OCI-LY7 (cell line): ENCODE measurements at regions not wholly inside any gene's neighbourhood (a gene's known extent, or its start where the extent isn't known, plus 50 kb on each side); places are given as distances from the start of the nearest gene placed in this dataset.

Source experiments
- BruUV-seq: library from RNA; stranded (reverse); fragments of 400-500 nt; replicated peaks from 2 replicates; lab custom pipeline; 2021; lab: Mats Ljungman, UMichigan
- CTCF ChIA-PET: fragments of 300-600 bp; sonication (Branson Sonifier 250); formaldehyde crosslinking; loops from one replicate; lab custom pipeline; 2022; ENCODE audit warnings: antibody characterized with exemption; ENCODE audit not compliant: unreplicated experiment; lab: Charles Lee
- POLR2A ChIA-PET: fragments of 300-600 bp; sonication (Branson Sonifier 250); formaldehyde crosslinking; loops from one replicate; lab custom pipeline; 2022; ENCODE audit warnings: antibody characterized with exemption; lab: Charles Lee
- DNase-seq: peaks from one replicate; pipeline ENCODE4 v3.0.0-alpha.2; 2015; ENCODE audit warnings: low spot score
- H2AFZ ChIP-seq: fragments of 200-600 bp; sonication (generic), shearing (Covaris generic); 2 replicates; pipeline ENCODE4 v1.6.1; 2014; ENCODE audit warnings: mild to moderate bottlenecking, antibody characterized with exemption, low read length, moderate library complexity
- H3K27ac ChIP-seq: fragments of 200-600 bp; sonication (generic); 2 replicates; pipeline ENCODE4 v1.5.1; 2014; ENCODE audit warnings: mixed run types, low read depth, mild to moderate bottlenecking, moderate library complexity, low read length, inconsistent platforms; ENCODE audit not compliant: poor library complexity, severe bottlenecking
- H3K36me3 ChIP-seq: fragments of 200-600 bp; sonication (generic); 2 replicates; pipeline ENCODE4 v1.6.1; 2014; ENCODE audit warnings: mild to moderate bottlenecking, antibody characterized with exemption, low read length, moderate library complexity, mixed read lengths; ENCODE audit not compliant: insufficient read depth
- H3K4me1 ChIP-seq: fragments of 200-600 bp; sonication (generic); 2 replicates; pipeline ENCODE4 v1.5.1; 2014; ENCODE audit warnings: mild to moderate bottlenecking, low read length; ENCODE audit not compliant: insufficient read depth, poor library complexity, severe bottlenecking
- H3K4me2 ChIP-seq: fragments of 200-600 bp; sonication (generic); 2 replicates; pipeline ENCODE4 v1.6.1; 2014; ENCODE audit warnings: mild to moderate bottlenecking, low read length
- H3K4me3 ChIP-seq: fragments of 200-600 bp; sonication (generic); 2 replicates; pipeline ENCODE4 v1.5.1; 2014; ENCODE audit warnings: mild to moderate bottlenecking, low read depth, low read length; ENCODE audit not compliant: poor library complexity, severe bottlenecking
- H3K79me2 ChIP-seq: fragments of 200-600 bp; sonication (generic); 2 replicates; pipeline ENCODE4 v1.6.1; 2016; ENCODE audit warnings: low read depth, mild to moderate bottlenecking, low read length, moderate library complexity, mixed read lengths; ENCODE audit not compliant: insufficient read depth
- H3K9me2 ChIP-seq: fragments of 200-600 bp; sonication (generic); 2 replicates; pipeline ENCODE4 v1.6.1; 2016; ENCODE audit warnings: mild to moderate bottlenecking, low read length, mixed read lengths; ENCODE audit not compliant: insufficient read depth
- H3K9me3 ChIP-seq: fragments of 200-600 bp; sonication (generic); 2 replicates; pipeline ENCODE4 v1.6.1; 2014; ENCODE audit warnings: mild to moderate bottlenecking, mixed run types, low read length, mixed read lengths
- H4K20me1 ChIP-seq: fragments of 200-600 bp; sonication (generic); 2 replicates; pipeline ENCODE4 v1.6.1; 2014; ENCODE audit warnings: mild to moderate bottlenecking, antibody characterized with exemption, low read length, moderate library complexity, mixed read lengths; ENCODE audit not compliant: insufficient read depth
- EZH2phosphoT487 ChIP-seq: fragments of 200-600 bp; sonication (generic); IDR thresholded peaks from 2 replicates; pipeline ENCODE4 v1.6.1; 2018; ENCODE audit warnings: low read depth, borderline replicate concordance, mild to moderate bottlenecking, mixed run types, antibody characterized with exemption, low read length, moderate library complexity, mixed read lengths
- intact Hi-C: fragments of 100-400 bp; cut with micrococcal nuclease; formaldehyde crosslinking; loops from one replicate; pipeline ENCODE4 v1.10.0; 2022; ENCODE audit not compliant: unreplicated experiment
- TF ChIP-seq, protein P1 (sequence below): fragments of 200-600 bp; sonication (generic); conservative IDR thresholded peaks from 2 replicates; pipeline ENCODE4 v1.5.1; 2014; ENCODE audit warnings: mild to moderate bottlenecking, antibody characterized with exemption, low read length, moderate library complexity, mixed read lengths

GRCh38 chr18:55857956-55858355, 270.0 kb upstream of the TCF4 start:
- no peak for DNase-seq
- no peak overlapping the region for H2AFZ ChIP-seq
- H3K4me3 ChIP-seq = no peak overlapping the region
- intact Hi-C loops = no loop called here
- H3K9me2 ChIP-seq = no peaks in the 10 kb centered on the region
- H3K4me1 ChIP-seq = no peaks in the 10 kb centered on the region
- H4K20me1 ChIP-seq = no peaks in the 10 kb centered on the region
- no peaks in the 10 kb centered on the region for H3K79me2 ChIP-seq
- POLR2A ChIA-PET = no interaction called here
- H3K27ac ChIP-seq = no peak overlapping the region
- no peak overlapping the region for H3K4me2 ChIP-seq
- no TSS peak for BruUV-seq
- H3K9me3 ChIP-seq = no peaks in the 10 kb centered on the region
- CTCF ChIA-PET = no interaction called here
- no peaks in the 10 kb centered on the region for H3K36me3 ChIP-seq
- TF ChIP-seq EZH2phosphoT487 = no peak
- TF ChIP-seq, protein P1, sequence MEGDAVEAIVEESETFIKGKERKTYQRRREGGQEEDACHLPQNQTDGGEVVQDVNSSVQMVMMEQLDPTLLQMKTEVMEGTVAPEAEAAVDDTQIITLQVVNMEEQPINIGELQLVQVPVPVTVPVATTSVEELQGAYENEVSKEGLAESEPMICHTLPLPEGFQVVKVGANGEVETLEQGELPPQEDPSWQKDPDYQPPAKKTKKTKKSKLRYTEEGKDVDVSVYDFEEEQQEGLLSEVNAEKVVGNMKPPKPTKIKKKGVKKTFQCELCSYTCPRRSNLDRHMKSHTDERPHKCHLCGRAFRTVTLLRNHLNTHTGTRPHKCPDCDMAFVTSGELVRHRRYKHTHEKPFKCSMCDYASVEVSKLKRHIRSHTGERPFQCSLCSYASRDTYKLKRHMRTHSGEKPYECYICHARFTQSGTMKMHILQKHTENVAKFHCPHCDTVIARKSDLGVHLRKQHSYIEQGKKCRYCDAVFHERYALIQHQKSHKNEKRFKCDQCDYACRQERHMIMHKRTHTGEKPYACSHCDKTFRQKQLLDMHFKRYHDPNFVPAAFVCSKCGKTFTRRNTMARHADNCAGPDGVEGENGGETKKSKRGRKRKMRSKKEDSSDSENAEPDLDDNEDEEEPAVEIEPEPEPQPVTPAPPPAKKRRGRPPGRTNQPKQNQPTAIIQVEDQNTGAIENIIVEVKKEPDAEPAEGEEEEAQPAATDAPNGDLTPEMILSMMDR = no peak

DNA sequence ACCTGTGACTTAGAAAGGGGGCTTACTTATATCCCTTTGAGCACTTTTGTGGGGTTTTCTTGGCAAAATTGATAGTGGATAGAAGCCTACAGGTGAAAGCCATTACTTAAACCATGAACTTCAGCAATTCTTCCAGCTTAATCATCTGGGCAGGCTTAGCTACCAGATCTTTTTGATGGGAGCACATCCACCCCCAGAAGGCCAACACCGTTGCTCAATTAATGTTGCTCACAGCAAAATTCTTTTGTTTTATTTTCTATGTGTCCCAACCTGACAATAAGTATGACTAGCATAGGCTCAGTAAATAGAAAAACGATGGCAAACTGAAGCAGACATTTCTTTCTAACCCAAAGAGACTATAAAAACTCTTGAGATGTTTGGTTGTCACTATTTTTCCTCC, 269.4 kb upstream of the TCF4 start:
- H3K4me3 ChIP-seq = no peak overlapping the region
- intact Hi-C loops = no loop called here
- no peak overlapping the region for H3K27ac ChIP-seq
- no peaks in the 10 kb centered on the region for H3K4me1 ChIP-seq
- no peaks in the 10 kb centered on the region for H3K79me2 ChIP-seq
- ChIA-PET CTCF (no interaction called here), POLR2A (no interaction called here)
- no peak overlapping the region for H2AFZ ChIP-seq
- no peak for TF ChIP-seq EZH2phosphoT487
- TF ChIP-seq, protein P1 = no peak
- BruUV-seq = no TSS peak
- no peak overlapping the region for H3K4me2 ChIP-seq
- no peaks in the 10 kb centered on the region for H3K36me3 ChIP-seq
- H3K9me2 ChIP-seq = no peaks in the 10 kb centered on the region
- DNase-seq = no peak
- no peaks in the 10 kb centered on the region for H3K9me3 ChIP-seq
- no peaks in the 10 kb centered on the region for H4K20me1 ChIP-seq

DNA sequence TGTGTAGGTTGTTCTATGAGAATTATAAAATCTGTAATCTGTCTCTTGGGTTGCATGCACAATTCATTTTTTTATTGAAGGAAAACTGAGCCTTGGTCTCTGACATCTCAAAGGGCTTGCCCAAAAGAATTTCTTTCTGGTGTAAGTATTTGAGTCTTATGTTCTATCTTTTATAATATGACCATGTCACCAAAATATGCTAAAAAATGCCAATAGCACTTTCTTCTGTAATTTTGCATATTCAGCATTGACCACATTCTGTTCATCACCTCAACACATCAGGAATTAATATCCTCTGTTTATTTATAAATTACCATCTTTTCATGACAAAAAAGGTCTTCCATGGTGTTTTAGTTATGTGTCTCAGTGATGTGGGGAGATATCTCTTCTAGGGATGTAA, 268.7 kb upstream of the TCF4 start:
- no peaks in the 10 kb centered on the region for H3K9me2 ChIP-seq
- no peaks in the 10 kb centered on the region for H3K79me2 ChIP-seq
- H3K36me3 ChIP-seq = no peaks in the 10 kb centered on the region
- no peaks in the 10 kb centered on the region for H3K4me1 ChIP-seq
- no peak overlapping the region for H3K4me2 ChIP-seq
- H4K20me1 ChIP-seq = no peaks in the 10 kb centered on the region
- POLR2A ChIA-PET = no interaction called here
- H3K4me3 ChIP-seq = no peak overlapping the region
- H3K27ac ChIP-seq = no peak overlapping the region
- BruUV-seq = no TSS peak
- intact Hi-C loops = no loop called here
- H2AFZ ChIP-seq = no peak overlapping the region
- H3K9me3 ChIP-seq = no peaks in the 10 kb centered on the region
- TF ChIP-seq, protein P1 = no peak
- no peak for TF ChIP-seq EZH2phosphoT487
- CTCF ChIA-PET = no interaction called here
- no peak for DNase-seq
